Chondrocyte (in vitro differentiated cells): ENCODE measurements at regions not wholly inside any gene's neighbourhood (a gene's known extent, or its start where the extent isn't known, plus 50 kb on each side); places are given as distances from the start of the nearest gene placed in this dataset.
"Not testable (repeated sequence)": the region's sequence is repeated elsewhere in the genome, so short reads cannot be mapped to it uniquely, and the experiment has no call there.

Experiments
- DNase-seq: peaks from one replicate; pipeline ENCODE4 v3.0.0; 2021; ENCODE audit warnings: mixed read lengths, low spot score
- H3K27ac Mint-ChIP-seq: one replicate; pipeline ENCODE4 v1.8.0; 2021; ENCODE audit warnings: mild to moderate bottlenecking, moderate library complexity, mixed read lengths; ENCODE audit not compliant: unreplicated experiment
- H3K27me3 Mint-ChIP-seq: 2 replicates; pipeline ENCODE4 v1.8.0; 2021; ENCODE audit warnings: low read depth, mixed read lengths
- H3K36me3 Mint-ChIP-seq: 2 replicates; pipeline ENCODE4 v1.8.0; 2021; ENCODE audit warnings: low read depth, mixed read lengths
- H3K4me1 Mint-ChIP-seq: 2 replicates; pipeline ENCODE4 v1.8.0; 2021; ENCODE audit warnings: low read depth, mild to moderate bottlenecking, mixed read lengths
- H3K4me3 Mint-ChIP-seq: one replicate; pipeline ENCODE4 v1.8.0; 2021; ENCODE audit warnings: mild to moderate bottlenecking, moderate library complexity, mixed read lengths; ENCODE audit not compliant: unreplicated experiment
- H3K9me3 Mint-ChIP-seq: 2 replicates; pipeline ENCODE4 v1.8.0; 2021; ENCODE audit warnings: low read depth, mixed read lengths
- CTCF ChIP-seq: fragments of 200-600 bp; sonication (generic); IDR thresholded peaks from 2 replicates; pipeline ENCODE4 v1.5.0; 2021; ENCODE audit warnings: antibody characterized with exemption, mild to moderate bottlenecking, moderate library complexity

- Mint-ChIP-seq H3K36me3 (no peaks in the 10 kb centered on the region), H3K4me1 (peaks cover 3% of the 10 kb centered on the region), H3K4me3 (no peak overlapping the region), H3K9me3 (no peaks in the 10 kb centered on the region), H3K27me3 (no peaks in the 10 kb centered on the region), H3K27ac (no peak overlapping the region)
- DNase-seq: no peak
- no peak for TF ChIP-seq CTCF
Measured at GRCh38 chr2:190759749-190760213, 110.9 kb downstream of the NAB1 start.

- not testable (repeated sequence) for H3K4me3 Mint-ChIP-seq, H3K27me3 Mint-ChIP-seq, H3K36me3 Mint-ChIP-seq, H3K4me1 Mint-ChIP-seq, H3K9me3 Mint-ChIP-seq, DNase-seq, H3K27ac Mint-ChIP-seq
Measured at GRCh38 chr2:190760353-190761150, 111.7 kb downstream of the NAB1 start.

- not testable (repeated sequence) for H3K36me3 Mint-ChIP-seq, DNase-seq, H3K27ac Mint-ChIP-seq, H3K9me3 Mint-ChIP-seq, H3K4me1 Mint-ChIP-seq, H3K27me3 Mint-ChIP-seq, H3K4me3 Mint-ChIP-seq
Measured at GRCh38 chr2:190761216-190761615, 112.3 kb downstream of the NAB1 start.

GRCh38 chr2:190762566-190762965, 113.7 kb downstream of the NAB1 start:
- Mint-ChIP-seq H3K36me3 (no peaks in the 10 kb centered on the region), H3K4me3 (no peak overlapping the region), H3K27me3 (no peaks in the 10 kb centered on the region), H3K4me1 (peaks cover 3% of the 10 kb centered on the region), H3K27ac (no peak overlapping the region), H3K9me3 (no peaks in the 10 kb centered on the region)
- DNase-seq: no peak
- no peak for TF ChIP-seq CTCF

GRCh38 chr2:190763100-190763499, 114.2 kb downstream of the NAB1 start:
- H3K4me3 Mint-ChIP-seq: no peak overlapping the region
- H3K4me1 Mint-ChIP-seq: peaks cover 3% of the 10 kb centered on the region
- no peak for DNase-seq
- no peaks in the 10 kb centered on the region for H3K27me3 Mint-ChIP-seq
- H3K9me3 Mint-ChIP-seq: no peaks in the 10 kb centered on the region
- H3K27ac Mint-ChIP-seq: no peak overlapping the region
- TF ChIP-seq CTCF: no peak
- H3K36me3 Mint-ChIP-seq: no peaks in the 10 kb centered on the region

GRCh38 chr2:190763901-190764514, 115.1 kb downstream of the NAB1 start:
- Mint-ChIP-seq H3K27ac (no peak overlapping the region), H3K4me1 (peaks cover 3% of the 10 kb centered on the region), H3K9me3 (no peaks in the 10 kb centered on the region), H3K4me3 (no peak overlapping the region), H3K27me3 (no peaks in the 10 kb centered on the region), H3K36me3 (no peaks in the 10 kb centered on the region)
- DNase-seq: no peak
- no peak for TF ChIP-seq CTCF
